GM18873 (cell line): ENCODE measurements at regions not wholly inside any gene's neighbourhood (a gene's known extent, or its start where the extent isn't known, plus 50 kb on each side); places are given as distances from the start of the nearest gene placed in this dataset.
"Not testable (repeated sequence)": the region's sequence is repeated elsewhere in the genome, so short reads cannot be mapped to it uniquely, and the experiment has no call there.

ENCODE experiments used
- ATAC-seq: cut with Tn5 transposase; IDR thresholded peaks from one replicate; pipeline ENCODE4 v1.9.1; 2021; ENCODE audit warnings: mild to moderate bottlenecking, moderate library complexity, moderate number of reproducible peaks; ENCODE audit not compliant: unreplicated experiment, low FRiP score

DNA sequence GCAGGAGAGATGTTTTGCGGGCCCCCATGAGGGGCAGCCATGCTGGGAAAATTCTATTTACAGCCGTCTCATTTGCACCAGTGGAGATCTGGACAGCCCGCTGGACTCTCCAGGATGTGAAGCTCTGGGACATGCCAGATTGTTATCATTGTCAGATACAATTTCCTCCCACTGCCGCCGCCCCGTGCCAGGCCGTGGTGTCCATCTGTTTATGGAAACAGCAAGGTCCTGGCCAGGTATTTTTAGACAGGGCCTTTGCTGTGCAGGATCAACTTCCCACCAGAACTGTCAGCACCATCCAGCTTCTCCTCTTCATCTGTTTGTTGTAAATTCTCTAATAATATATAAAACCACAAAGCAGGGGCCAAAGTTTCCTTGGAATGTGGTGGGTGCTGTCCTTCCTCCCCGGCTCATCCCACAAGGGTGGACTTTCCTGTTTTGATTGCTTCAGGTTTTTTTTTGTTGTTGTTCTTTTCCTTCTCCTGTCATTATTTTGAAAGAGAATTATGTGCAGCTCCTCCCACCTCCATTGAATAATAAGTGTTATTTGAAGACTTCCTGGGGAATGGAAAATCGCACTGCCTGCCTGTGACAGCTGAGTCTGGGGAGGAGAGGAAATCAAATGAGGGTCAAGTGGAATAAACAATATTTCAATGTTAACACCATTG, 398.1 kb downstream of the TNS1 start:
- no peak for ATAC-seq

GRCh38 chr2:217601601-217602000, 401.2 kb downstream of the TNS1 start:
- ATAC-seq = no peak

- no peak for ATAC-seq
Observed at GRCh38 chr2:217599906-217600305, 402.9 kb downstream of the TNS1 start.

DNA sequence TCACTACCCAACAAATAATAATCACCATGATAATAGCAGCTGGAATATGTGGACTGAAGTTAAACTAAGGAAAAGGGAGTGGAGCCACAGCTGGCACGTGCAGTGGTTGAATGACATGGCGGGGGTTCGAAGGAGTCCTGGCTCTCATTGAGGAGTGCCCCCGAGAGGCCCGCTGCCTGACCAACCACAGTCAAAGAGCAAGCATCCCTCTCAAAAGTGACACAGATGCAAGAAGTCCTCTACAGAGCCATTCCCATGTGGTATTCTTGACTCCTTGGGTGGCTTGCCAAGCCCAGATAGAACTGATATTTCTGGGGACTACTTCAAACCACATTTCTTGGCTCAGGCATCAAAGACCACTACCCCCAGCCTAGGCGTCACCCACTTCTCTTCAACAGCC, 405.1 kb downstream of the TNS1 start:
- ATAC-seq = no peak

DNA sequence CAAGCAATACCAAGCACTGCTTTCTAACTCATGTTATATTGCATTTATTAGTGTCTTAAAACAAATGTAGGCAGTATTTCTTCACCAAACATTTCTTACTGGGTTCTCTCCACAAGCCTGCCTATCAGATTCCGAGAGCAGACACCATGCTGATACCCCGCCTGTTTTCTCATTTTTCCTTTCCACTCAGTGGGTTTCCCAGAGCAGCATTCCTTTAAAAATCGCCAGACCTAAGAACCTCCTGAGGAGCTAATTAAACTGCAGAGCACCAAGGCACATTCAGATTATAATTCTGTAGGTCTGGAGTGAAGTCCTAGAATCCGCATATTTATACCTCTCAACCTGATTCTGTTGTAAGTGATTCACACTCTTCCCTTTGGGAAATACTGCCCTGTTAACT, 405.6 kb downstream of the TNS1 start:
- ATAC-seq = no peak

DNA sequence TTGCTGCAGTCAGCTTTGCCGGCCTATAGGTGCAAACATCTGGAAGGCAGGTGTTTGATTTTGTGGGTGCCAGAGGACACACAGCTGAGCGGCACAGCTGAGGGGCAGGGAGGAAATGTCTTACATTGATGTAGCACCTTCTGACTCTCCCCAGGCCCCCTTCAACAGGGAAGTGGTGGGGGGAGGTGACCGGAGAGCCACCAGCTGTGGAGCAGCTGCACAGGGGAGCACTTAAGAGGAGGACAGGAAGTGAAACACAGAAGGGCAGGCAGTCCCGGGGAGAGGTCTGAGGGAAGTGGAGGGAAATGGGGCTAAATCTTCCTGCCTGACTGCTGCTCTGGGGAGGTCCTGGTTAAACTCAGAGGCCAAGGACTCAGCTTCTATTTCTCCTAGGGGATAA, 409.1 kb downstream of the TNS1 start:
- no peak for ATAC-seq

- ATAC-seq = no peak
Observed at GRCh38 chr2:217588266-217588665, 414.5 kb downstream of the TNS1 start.

DNA sequence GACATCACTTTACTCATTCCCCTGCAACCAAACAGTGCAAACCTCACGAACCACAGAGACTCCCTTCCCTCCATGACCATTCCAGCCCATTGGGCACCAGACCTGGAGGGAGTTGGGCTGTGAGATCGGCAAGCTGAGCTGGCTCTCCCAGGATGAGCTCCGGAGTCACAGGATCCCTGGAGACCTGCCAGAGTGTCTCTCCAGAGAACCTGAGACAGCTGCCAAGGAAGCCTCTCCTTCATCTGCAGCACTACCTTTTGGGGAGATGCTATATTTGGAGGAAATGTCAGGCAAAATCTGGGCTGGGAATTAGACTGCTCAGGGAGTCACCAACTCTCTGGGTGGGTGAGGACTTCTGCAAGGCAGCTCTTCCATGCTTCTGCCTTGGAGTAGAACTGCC, 417.4 kb downstream of the TNS1 start:
- ATAC-seq = no peak

DNA sequence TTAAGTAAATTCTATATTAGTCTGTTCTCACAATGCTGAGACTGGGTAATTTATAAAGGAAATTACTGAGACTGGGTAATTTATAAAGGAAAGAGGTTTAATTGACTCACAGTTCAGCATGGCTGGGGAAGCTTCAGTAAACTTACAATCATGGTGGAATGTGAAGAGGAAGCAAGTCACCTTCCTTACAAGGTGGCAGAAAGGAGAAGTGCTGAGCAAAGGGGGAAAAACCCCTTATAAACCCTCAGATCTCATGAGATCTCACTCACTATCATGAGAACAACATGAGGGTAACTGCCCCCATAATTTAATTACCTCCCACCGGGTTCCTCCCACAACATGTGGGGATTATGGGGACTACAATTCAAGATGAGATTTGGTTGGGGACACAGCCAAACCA, 422.4 kb downstream of the TNS1 start:
- not testable (repeated sequence) for ATAC-seq

- ATAC-seq = no peak
Observed at GRCh38 chr2:217573571-217573970, 429.2 kb downstream of the TNS1 start.

- no peak for ATAC-seq
Observed at GRCh38 chr2:217570394-217570793, 432.4 kb downstream of the TNS1 start.

DNA sequence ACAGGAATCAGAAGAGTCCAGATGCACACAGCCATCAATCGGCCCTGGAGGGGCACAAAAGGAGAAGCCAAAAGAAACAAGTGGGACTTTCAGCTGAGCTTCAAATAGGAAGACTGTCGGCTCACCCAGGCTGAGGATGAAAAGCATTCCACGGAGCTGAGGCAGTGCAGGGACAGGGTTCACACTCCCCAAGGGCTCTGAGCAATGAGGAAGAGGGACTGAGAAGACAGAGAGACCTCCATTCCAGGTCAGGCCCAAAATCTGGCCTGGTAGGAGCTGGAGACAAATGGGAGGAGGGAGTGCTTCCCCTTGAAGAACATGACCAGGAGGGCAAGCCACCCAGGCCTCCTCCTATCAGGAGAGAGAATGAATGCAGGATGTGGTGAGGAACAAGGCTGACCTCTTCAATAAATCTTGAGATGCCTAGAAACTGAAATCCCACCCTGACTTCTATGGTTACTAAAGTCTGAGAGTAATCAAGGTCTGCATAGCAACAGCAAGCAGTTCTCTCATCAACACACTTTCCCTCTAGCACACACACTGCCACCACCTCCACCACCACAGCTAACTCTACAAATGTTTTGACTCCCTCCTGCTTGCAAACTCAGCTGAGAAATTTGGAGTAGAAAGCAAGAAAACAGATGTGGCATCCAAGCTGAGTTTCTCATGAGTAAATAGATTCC, 434.4 kb downstream of the TNS1 start:
- no peak for ATAC-seq

DNA sequence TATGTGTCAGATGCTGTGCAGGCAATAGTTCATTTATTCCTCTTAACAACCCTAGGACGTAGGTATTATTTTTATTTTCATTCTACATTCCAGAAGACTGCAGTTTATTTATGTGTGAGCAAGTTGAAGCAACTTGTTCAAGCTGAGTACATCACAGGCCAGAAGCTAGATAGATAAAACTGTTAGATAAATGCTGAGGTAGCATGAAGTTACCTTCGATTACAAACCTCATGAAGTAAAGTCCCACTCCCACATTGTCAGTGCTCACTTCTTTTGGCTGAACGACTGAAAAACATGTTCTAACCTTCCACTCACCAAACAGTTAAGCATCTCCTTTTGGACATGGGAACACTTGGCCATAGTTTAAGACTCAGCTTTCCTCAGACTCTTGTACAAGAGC, 439.2 kb downstream of the TNS1 start:
- no peak for ATAC-seq

GRCh38 chr2:217562871-217563480, 439.8 kb downstream of the TNS1 start:
- ATAC-seq = no peak

- no peak for ATAC-seq
Observed at GRCh38 chr2:217559084-217559483, 443.7 kb downstream of the TNS1 start.

DNA sequence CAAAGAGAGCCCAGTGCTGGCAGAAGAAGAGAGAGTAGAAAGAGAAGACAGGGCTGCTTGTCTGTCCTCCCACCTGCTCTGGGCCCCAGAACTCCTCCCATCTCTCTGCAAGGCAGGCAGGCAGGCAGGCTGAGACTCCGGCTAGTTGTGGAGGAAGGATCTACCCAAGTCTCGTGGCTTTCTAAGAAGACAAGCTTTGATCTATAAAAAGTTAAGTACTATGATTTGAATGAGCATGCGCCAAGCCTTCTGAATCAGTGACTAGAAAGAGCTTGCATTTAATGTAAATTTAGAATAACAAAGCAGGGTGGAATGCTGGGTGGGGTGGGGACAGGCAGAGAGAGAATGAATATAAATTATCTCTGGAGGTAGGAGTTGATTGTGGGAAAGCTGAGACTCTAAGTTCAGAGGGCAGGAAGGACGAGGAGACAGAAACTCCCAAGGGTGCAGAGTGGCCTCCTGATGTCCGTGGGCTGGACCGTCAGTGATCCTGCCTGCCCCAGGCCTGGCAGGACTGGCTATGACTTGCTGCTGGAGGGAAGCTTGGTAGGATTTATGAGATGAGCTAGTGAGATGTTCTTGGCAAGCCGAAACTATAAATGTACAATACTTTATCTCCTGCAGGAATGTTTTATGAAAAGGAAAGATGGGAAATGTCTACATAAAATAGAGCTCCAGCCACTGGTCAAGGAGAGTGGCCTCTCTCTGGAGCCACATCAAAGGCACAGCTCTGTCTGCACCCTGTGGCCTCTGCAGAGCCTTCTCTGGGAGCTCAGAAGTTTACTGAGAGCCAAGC, 447.5 kb downstream of the TNS1 start:
- ATAC-seq = no peak

DNA sequence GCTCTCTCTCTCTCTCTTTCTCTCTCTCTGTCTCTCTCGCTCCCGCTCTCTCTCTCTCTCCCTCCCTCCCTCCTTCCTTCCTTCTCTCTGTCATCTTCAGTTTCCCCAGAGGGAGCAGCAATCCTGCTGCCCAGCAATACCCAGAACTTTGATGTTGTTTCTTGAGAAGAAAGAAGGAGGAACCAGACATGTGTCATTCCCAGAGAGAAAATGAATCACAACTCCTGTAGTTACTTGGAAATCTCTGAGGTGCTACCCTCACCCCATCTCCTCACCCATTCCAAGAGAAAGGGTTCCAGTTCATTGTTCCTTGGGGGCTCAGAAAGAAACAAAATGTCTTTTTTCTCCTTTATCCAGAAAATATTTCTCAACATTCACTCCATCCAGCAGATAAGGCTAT, 449.1 kb downstream of the TNS1 start:
- ATAC-seq = no peak

DNA sequence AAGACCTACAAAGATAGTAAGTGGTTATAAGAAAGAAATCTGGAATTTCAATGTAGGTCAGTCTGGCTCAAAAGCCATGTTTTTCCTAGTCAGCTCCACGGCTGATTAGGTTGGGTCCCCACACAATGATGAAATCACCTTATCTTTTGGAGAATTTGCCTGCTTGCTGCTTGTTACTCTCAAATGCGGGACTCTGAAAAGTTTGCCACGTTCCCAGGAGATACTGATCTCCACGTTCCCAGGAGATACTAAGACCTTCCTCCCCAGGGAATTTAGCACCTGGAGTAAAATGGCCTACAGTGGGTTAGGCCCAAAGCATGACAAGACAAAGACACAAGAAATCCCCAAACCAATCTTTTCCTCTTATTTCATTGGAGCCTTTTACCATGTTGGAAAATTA, 449.6 kb downstream of the TNS1 start:
- no peak for ATAC-seq

GRCh38 chr2:217552081-217552480, 450.7 kb downstream of the TNS1 start:
- ATAC-seq = no peak

DNA sequence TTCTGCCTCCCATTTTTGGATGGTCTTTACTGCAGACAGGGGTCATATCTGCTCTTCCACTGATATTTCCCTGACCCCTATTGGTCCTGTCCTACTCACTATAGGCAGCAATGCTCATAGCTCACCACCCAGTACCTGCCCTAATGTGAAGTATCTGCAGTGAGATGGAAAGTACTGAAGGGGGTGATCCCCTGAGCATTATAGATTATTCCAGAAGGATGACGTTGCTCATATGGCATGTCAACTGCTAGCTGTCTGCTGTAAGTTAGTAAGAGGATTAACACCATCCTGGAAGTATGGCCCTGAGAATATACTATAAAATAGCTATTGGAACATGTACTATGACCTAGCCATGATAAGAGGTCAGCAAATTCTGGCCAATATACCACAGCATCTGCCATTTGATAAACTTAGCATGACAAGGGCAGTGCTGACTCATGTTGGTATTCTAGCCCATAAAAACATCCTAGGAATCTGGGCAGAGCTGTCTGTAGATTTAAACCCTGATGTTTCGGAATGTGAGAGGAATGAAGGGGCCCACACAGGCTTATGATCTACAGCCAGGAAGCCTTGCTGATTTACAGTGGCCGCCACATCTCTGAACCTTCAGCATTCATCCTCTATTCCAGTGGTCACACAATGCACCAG, 451.4 kb downstream of the TNS1 start:
- no peak for ATAC-seq

DNA sequence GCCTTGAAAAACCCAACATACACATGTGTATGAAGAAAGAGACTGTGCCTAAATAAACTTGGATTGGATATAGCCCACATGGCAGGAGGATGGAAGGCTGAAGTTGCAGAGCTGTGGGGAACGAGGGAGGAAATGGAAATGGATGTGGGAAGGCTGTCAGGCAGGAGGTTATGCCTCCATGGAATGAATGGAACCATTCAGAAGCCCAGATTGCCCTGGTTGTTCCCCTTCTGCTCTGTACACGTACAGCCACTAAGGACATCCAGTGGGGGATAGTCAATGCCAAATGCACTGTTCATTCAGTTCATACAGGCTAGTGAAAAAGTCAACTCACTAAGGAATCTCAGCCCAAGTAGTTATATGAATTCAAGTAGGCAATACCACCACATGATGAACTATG, 463.7 kb downstream of the TNS1 start:
- no peak for ATAC-seq
